ENCODE measurements at regions not wholly inside any gene's neighbourhood (a gene's known extent, or its start where the extent isn't known, plus 50 kb on each side); places are given as distances from the start of the nearest gene placed in this dataset.

DNA sequence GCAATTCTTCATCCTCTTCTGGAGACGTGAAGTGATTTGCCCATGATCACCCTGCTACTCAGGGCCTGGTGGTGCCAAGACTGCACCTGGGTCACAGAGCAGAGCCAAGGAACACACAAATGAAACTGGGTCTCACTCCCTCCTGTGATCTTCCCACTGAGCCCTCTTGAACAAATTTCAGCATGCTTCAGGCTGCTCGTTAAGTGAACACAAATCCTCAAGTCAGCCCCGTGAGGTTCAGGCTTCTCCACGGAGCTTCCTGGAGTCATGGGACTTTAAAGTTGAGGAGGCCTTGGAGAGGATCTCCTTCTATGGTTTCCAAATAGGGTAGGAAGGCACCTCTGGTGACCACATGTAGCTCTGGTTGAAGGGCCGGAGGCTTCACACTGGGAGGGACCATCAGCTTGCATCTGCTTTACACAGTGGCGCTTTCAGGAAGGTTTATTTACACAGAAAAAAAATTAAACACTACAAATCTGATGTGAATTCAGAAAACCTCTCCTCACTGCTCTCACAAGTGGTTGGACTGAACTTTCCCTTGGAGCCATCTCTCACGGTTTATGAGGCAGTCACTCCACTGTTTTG is 255.4 kb downstream of the LOXHD1 start (continued):
- TF ChIP-seq SMAD1 (IDR thresholded peaks at IDR 0.05; ENCODE audit: low read depth, low read length, partially characterized antibody): no peak
- no peak for TF ChIP-seq RBM14 (IDR thresholded peaks at IDR 0.05; ENCODE audit: borderline replicate concordance, insufficient read depth, low read depth, low read length)
- no peak for TF ChIP-seq RNF219 (CRISPR knock-in tag; IDR thresholded peaks at IDR 0.05)
- TF ChIP-seq GABPB2 (CRISPR knock-in tag; conservative IDR thresholded peaks at IDR 0.05): no peak
- TF ChIP-seq SP2 (IDR thresholded peaks at IDR 0.05; ENCODE audit: extremely low read depth, low read depth, low read length, poor library complexity, severe bottlenecking): no peak
- TF ChIP-seq, protein P1, sequence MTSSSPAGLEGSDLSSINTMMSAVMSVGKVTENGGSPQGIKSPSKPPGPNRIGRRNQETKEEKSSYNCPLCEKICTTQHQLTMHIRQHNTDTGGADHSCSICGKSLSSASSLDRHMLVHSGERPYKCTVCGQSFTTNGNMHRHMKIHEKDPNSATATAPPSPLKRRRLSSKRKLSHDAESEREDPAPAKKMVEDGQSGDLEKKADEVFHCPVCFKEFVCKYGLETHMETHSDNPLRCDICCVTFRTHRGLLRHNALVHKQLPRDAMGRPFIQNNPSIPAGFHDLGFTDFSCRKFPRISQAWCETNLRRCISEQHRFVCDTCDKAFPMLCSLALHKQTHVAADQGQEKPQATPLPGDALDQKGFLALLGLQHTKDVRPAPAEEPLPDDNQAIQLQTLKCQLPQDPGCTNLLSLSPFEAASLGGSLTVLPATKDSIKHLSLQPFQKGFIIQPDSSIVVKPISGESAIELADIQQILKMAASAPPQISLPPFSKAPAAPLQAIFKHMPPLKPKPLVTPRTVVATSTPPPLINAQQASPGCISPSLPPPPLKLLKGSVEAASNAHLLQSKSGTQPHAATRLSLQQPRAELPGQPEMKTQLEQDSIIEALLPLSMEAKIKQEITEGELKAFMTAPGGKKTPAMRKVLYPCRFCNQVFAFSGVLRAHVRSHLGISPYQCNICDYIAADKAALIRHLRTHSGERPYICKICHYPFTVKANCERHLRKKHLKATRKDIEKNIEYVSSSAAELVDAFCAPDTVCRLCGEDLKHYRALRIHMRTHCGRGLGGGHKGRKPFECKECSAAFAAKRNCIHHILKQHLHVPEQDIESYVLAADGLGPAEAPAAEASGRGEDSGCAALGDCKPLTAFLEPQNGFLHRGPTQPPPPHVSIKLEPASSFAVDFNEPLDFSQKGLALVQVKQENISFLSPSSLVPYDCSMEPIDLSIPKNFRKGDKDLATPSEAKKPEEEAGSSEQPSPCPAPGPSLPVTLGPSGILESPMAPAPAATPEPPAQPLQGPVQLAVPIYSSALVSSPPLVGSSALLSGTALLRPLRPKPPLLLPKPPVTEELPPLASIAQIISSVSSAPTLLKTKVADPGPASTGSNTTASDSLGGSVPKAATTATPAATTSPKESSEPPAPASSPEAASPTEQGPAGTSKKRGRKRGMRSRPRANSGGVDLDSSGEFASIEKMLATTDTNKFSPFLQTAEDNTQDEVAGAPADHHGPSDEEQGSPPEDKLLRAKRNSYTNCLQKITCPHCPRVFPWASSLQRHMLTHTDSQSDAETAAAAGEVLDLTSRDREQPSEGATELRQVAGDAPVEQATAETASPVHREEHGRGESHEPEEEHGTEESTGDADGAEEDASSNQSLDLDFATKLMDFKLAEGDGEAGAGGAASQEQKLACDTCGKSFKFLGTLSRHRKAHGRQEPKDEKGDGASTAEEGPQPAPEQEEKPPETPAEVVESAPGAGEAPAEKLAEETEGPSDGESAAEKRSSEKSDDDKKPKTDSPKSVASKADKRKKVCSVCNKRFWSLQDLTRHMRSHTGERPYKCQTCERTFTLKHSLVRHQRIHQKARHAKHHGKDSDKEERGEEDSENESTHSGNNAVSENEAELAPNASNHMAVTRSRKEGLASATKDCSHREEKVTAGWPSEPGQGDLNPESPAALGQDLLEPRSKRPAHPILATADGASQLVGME (CRISPR knock-in tag; IDR thresholded peaks at IDR 0.05): no peak
- TF ChIP-seq POLR2B (IDR thresholded peaks at IDR 0.05; ENCODE audit: low read depth, partially characterized antibody): no peak
- no peak for TF ChIP-seq ZKSCAN8 (CRISPR knock-in tag; IDR thresholded peaks at IDR 0.05)
